ENCODE measurements at regions not wholly inside any gene's neighbourhood (a gene's known extent, or its start where the extent isn't known, plus 50 kb on each side); places are given as distances from the start of the nearest gene placed in this dataset.

DNA sequence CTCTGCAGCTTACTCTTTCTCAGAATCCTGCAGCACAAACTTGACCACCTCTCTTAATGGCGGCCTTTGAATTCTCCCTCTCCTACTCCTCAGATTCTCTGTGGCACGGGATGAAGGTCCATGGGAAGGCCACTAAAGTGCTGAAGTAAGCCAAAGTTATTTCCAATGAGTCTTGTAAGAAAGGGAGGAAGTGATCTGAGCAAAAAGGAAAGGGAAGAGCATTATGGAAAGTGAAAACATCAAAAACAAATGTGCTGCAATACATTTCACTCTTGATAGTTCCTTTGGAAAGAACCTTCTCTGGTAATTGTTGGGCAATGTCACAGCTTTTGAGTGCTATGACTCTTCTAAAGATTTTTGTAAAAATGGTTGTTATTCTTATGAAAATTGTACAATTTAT lies 54.3 kb upstream of the CAMK2D start:
- in situ Hi-C loops (cut with HindIII; ENCODE audit: low pct_unique_long_range_greater_than_20kb, low sequenced_read_pairs) = no loop called here

DNA sequence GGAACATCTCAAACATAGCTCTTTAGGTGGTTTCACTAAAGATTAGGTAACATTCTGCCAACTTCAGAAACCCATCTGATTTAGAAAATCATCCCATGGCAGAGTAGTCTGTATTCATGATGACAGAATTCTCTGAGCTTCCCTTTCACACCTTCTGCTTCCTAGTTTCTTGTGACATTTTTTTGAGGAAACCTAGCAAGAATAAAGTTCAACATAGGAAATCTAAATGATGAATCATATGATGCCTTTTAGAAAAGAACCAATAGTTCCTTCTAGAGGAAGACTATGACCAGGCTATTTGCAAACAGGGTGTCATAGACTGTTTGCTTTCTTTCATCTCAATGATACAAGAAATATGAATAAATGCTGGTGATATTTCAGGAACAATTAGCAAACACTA lies 49.8 kb upstream of the CAMK2D start:
- no peak for DNase-seq (ENCODE audit: low read depth)
- in situ Hi-C loops (cut with HindIII; ENCODE audit: low pct_unique_long_range_greater_than_20kb, low sequenced_read_pairs) = no loop called here

More for the DNA sequence above, 54.3 kb upstream of the CAMK2D start:
- no peak for DNase-seq (ENCODE audit: low read depth)

Measured in Caki2 (cell line).